HepG2 (cell line): ENCODE measurements at regions not wholly inside any gene's neighbourhood (a gene's known extent, or its start where the extent isn't known, plus 50 kb on each side); places are given as distances from the start of the nearest gene placed in this dataset.

Source experiments
- ATAC-seq: fragments of 200-7000 bp; cut with Tn5 transposase; 3 replicates; pipeline ENCODE4 v1.9.1; 2020; ENCODE audit warnings: mild to moderate bottlenecking, moderate library complexity
- BruUV-seq: library from RNA; stranded (reverse); fragments of 400-500 nt; replicated peaks from 2 replicates; lab custom pipeline; 2021; lab: Mats Ljungman, UMichigan
- CTCF ChIA-PET: fragments of 300-600 bp; formaldehyde crosslinking; extraction: SDS; loops from one replicate; lab custom pipeline; 2021; ENCODE audit warnings: low total read pairs, inconsistent platforms, low intra/inter-chr PET ratio; lab: Yijun Ruan, JAX
- POLR2A ChIA-PET: fragments of 350-600 bp; sonication (Branson Sonifier 250); formaldehyde crosslinking; loops from one replicate; lab custom pipeline; 2020; ENCODE audit warnings: antibody characterized with exemption, inconsistent platforms; lab: Yijun Ruan, JAX
- DNase-seq: peaks from one replicate; pipeline ENCODE4 v3.0.0-alpha.2; 2015; ENCODE audit warnings: low spot score
- FAIRE-seq: peaks from 3 replicates; lab custom pipeline; 2011; peaks lifted over from hg19 to GRCh38; lab: Jason Lieb, UNC
- H2AFZ ChIP-seq: one replicate; pipeline ENCODE4 v1.6.1; 2011; ENCODE audit warnings: low read length, inconsistent platforms
- H3K27ac ChIP-seq: fragments of 300-600 bp; 3 replicates; pipeline ENCODE4 v1.8.0; 2011; ENCODE audit warnings: mixed run types, mild to moderate bottlenecking, mixed read lengths, low read length, inconsistent platforms; ENCODE audit not compliant: insufficient read depth; ENCODE audit errors: extremely low read length
- H3K27me3 ChIP-seq, 2 experiments: fragments of 200-600 bp in 1 of 2; 2 replicates in 1 of 2; 3 replicates in 1 of 2; pipeline versions ENCODE4 v1.6.0 to v1.8.0; 2011; ENCODE audit warnings: low read length in 2 of 2, mild to moderate bottlenecking in 2 of 2, moderate library complexity in 2 of 2, inconsistent platforms in 1 of 2; ENCODE audit not compliant: insufficient read depth in 2 of 2, control insufficient read depth in 1 of 2
- H3K36me3 ChIP-seq, 2 experiments: fragments of 200-600 bp in 1 of 2; replicated peaks in 1 of 2; 2 replicates in 1 of 2; 3 replicates in 1 of 2; pipeline versions ENCODE4 v1.5.1 to v1.8.0; 2011; ENCODE audit warnings: low read length in 2 of 2, inconsistent platforms in 1 of 2; ENCODE audit not compliant: insufficient read depth in 2 of 2, control insufficient read depth in 1 of 2
- H3K4me1 ChIP-seq: 2 replicates; pipeline ENCODE4 v1.5.1; 2012; ENCODE audit warnings: low read length, inconsistent platforms; ENCODE audit not compliant: insufficient read depth
- H3K4me2 ChIP-seq: 2 replicates; pipeline ENCODE4 v1.6.0; 2011; ENCODE audit warnings: low read depth, low read length, inconsistent platforms
- H3K4me3 ChIP-seq, 3 experiments: fragments of 200-600 bp in 1 of 3; sonication (generic), shearing (Covaris generic) in 1 of 3; replicated peaks in 1 of 3; 2 replicates each; pipeline ENCODE4 v1.5.1; 2011 to 2016; ENCODE audit warnings: low read length in 3 of 3, inconsistent platforms in 2 of 3, low read depth in 2 of 3, mild to moderate bottlenecking in 2 of 3, control low read depth in 1 of 3, mixed read lengths in 1 of 3; ENCODE audit not compliant: insufficient read depth in 1 of 3
- H3K79me2 ChIP-seq: one replicate; pipeline ENCODE4 v1.6.1; 2011; ENCODE audit warnings: low read length, inconsistent platforms; ENCODE audit not compliant: insufficient read depth
- H3K9ac ChIP-seq: 2 replicates; pipeline ENCODE4 v1.6.0; 2011; ENCODE audit warnings: mild to moderate bottlenecking, low read depth, low read length, inconsistent platforms; ENCODE audit not compliant: insufficient read depth
- H3K9me3 ChIP-seq: 2 replicates; pipeline ENCODE4 v1.5.1; 2012; ENCODE audit warnings: mild to moderate bottlenecking, low read length
- H4K20me1 ChIP-seq: 2 replicates; pipeline ENCODE4 v1.6.0; 2011; ENCODE audit warnings: inconsistent platforms, mild to moderate bottlenecking, low read length, moderate library complexity; ENCODE audit not compliant: insufficient read depth
- BRCA1 ChIP-seq: sonication (generic); formaldehyde crosslinking; IDR thresholded peaks from 2 replicates; pipeline ENCODE4 v1.4.0; 2020; ENCODE audit warnings: missing genetic modification reagents
- CENPT ChIP-seq: sonication (generic); formaldehyde crosslinking; IDR thresholded peaks from 2 replicates; pipeline ENCODE4 v1.8.0; 2022; ENCODE audit warnings: low read depth, mild to moderate bottlenecking, moderate library complexity, missing genetic modification reagents
- EEA1 ChIP-seq: sonication (generic); formaldehyde crosslinking; IDR thresholded peaks from 2 replicates; pipeline ENCODE4 v1.5.1; 2020; ENCODE audit warnings: mild to moderate bottlenecking, missing genetic modification reagents, borderline replicate concordance
- FOXK1 ChIP-seq: sonication (generic); formaldehyde crosslinking; IDR thresholded peaks from 2 replicates; pipeline ENCODE4 v1.4.0; 2020; ENCODE audit warnings: low read depth, missing genetic modification reagents, borderline replicate concordance
- GTF3A ChIP-seq: sonication (generic); formaldehyde crosslinking; conservative IDR thresholded peaks from 2 replicates; pipeline ENCODE4 v1.4.0; 2020; ENCODE audit warnings: mild to moderate bottlenecking, missing genetic modification reagents
- JUNB ChIP-seq: sonication (generic); formaldehyde crosslinking; IDR thresholded peaks from 2 replicates; pipeline ENCODE4 v1.8.0; 2022; ENCODE audit warnings: missing genetic modification reagents, mild to moderate bottlenecking, borderline replicate concordance
- KDM3A ChIP-seq: IDR thresholded peaks from 2 replicates; pipeline ENCODE4 v1.6.1; 2018; ENCODE audit warnings: low read depth, missing compliant biosample characterization
- KDM6A ChIP-seq: IDR thresholded peaks from 2 replicates; pipeline ENCODE4 v1.6.1; 2016; ENCODE audit warnings: low read depth
- KLF16 ChIP-seq, 2 experiments: sonication (generic) in 1 of 2; formaldehyde crosslinking in 1 of 2; IDR thresholded peaks; 2 replicates each; pipeline versions ENCODE4 v1.6.1 to v1.8.0; 2016 to 2023; ENCODE audit warnings: missing genetic modification reagents in 2 of 2, missing compliant biosample characterization in 1 of 2
- RAD21 ChIP-seq: fragments of 450-650 bp; formaldehyde crosslinking; IDR thresholded peaks from 2 replicates; pipeline ENCODE4 v1.5.0; 2020; ENCODE audit warnings: mild to moderate bottlenecking
- RARA ChIP-seq: IDR thresholded peaks from 2 replicates; pipeline ENCODE4 v1.6.1; 2016; ENCODE audit warnings: missing genetic modification reagents, missing compliant biosample characterization
- SMARCC2 ChIP-seq: fragments of 450-650 bp; IDR thresholded peaks from 2 replicates; pipeline ENCODE4 v1.6.1; 2017; ENCODE audit warnings: antibody characterized with exemption, mild to moderate bottlenecking
- ZNF256 ChIP-seq: sonication (generic); formaldehyde crosslinking; conservative IDR thresholded peaks from 2 replicates; pipeline ENCODE4 v1.4.0; 2020; ENCODE audit warnings: missing genetic modification reagents
- ZNF331 ChIP-seq: sonication (generic); formaldehyde crosslinking; IDR thresholded peaks from 2 replicates; pipeline ENCODE4 v1.4.0; 2020; ENCODE audit warnings: missing genetic modification reagents
- ZNF44 ChIP-seq: sonication (generic); formaldehyde crosslinking; IDR thresholded peaks from 2 replicates; pipeline ENCODE4 v1.5.1; 2020; ENCODE audit warnings: mild to moderate bottlenecking, missing genetic modification reagents
- ZNF543 ChIP-seq: sonication (generic); formaldehyde crosslinking; IDR thresholded peaks from 2 replicates; pipeline ENCODE4 v1.4.0; 2020; ENCODE audit warnings: mild to moderate bottlenecking, missing genetic modification reagents
- ZNF75D ChIP-seq: sonication (generic); formaldehyde crosslinking; IDR thresholded peaks from 2 replicates; pipeline ENCODE4 v1.8.1; 2023; ENCODE audit warnings: missing genetic modification reagents, mild to moderate bottlenecking, borderline replicate concordance
- ZNF788 ChIP-seq: sonication (generic); formaldehyde crosslinking; IDR thresholded peaks from 2 replicates; pipeline ENCODE4 v1.5.0; 2020; ENCODE audit warnings: mild to moderate bottlenecking, missing genetic modification reagents, borderline replicate concordance
- ZSCAN20 ChIP-seq: sonication (generic); formaldehyde crosslinking; IDR thresholded peaks from 2 replicates; pipeline ENCODE4 v1.4.0; 2020; ENCODE audit warnings: missing genetic modification reagents, mild to moderate bottlenecking, borderline replicate concordance
- WGBS: methylation state at CpG from one replicate; pipeline ENCODE4 v1.1.6; 2017; ENCODE audit warnings: low lambda C conversion rate; 5-methylcytosine and 5-hydroxymethylcytosine counted together
- in situ Hi-C: cut with HindIII; loops from 2 replicates; pipeline ENCODE4 v1.10.0; 2017; ENCODE audit warnings: low pct_unique_long_range_greater_than_20kb; ENCODE audit not compliant: extremely low pct_ligation_motif_present
- intact Hi-C: fragments of 100-400 bp; cut with micrococcal nuclease; formaldehyde crosslinking; loops from one replicate; pipeline ENCODE4 v1.10.0; 2022; ENCODE audit not compliant: unreplicated experiment
- TF ChIP-seq, protein P1 (sequence below): sonication (generic); formaldehyde crosslinking; IDR thresholded peaks from 2 replicates; pipeline ENCODE4 v1.9.0; 2021; ENCODE audit warnings: missing genetic modification reagents, borderline replicate concordance
- TF ChIP-seq, protein P2 (sequence below): sonication (generic); formaldehyde crosslinking; IDR thresholded peaks from 2 replicates; pipeline ENCODE4 v1.5.1; 2020; ENCODE audit warnings: mild to moderate bottlenecking, missing genetic modification reagents, borderline replicate concordance
- TF ChIP-seq, protein P3 (sequence below): sonication (generic); formaldehyde crosslinking; IDR thresholded peaks from 2 replicates; pipeline ENCODE4 v1.5.0; 2020; ENCODE audit warnings: missing genetic modification reagents, mild to moderate bottlenecking, borderline replicate concordance

DNA sequence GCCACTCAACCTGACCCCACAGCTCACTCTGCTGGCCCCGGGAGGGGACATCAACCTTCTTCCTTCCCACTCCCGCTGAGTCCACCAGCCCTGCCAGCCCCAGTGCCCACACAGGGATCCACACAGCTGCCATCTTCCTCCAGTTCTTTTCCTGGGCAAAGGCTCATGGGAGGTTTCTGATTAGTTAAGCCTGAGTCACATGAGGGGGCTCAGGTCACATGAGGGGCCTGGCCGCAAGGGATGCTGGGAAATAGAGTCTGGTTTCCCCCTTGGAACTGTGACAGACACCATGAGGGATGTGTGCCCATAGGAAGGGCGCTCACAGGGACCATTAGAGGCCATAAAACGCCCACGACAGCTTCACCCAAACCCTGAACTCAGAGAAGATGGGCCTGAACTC is 228.7 kb upstream of the SFSWAP start:
- H3K4me2 ChIP-seq = no peak overlapping the region

DNA sequence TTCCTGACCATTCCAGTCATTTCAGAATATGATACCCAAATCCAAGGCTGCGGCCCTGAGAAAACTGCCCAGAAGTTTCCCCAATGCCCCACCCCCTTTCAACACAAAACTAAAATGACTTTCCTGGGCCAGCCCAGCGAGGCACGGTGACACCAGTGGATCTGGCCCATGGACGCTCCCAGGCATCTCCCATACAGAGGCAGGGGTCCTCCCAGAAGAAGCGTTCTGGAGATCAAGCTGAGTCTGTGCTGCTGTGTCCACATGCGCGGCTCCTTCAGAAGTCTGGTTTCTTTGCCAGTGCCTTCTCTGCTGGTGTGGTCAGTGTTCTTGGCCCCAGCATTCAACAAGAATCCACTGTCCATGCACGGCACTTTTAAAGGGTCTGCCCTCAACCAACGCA is 228.2 kb upstream of the SFSWAP start:
- no peak for ATAC-seq
- in situ Hi-C loops = no loop called here
- TF ChIP-seq KLF16 (CRISPR knock-in tag; IDR thresholded peaks at IDR 0.05) (no peak), KDM3A (CRISPR knock-in tag) (no peak), KDM6A (CRISPR knock-in tag) (no peak), ZSCAN20 (CRISPR knock-in tag) (no peak), ZNF331 (CRISPR knock-in tag) (no peak), SMARCC2 (no peak), ZNF543 (CRISPR knock-in tag) (no peak), ZNF44 (CRISPR knock-in tag) (no peak)
- TF ChIP-seq, protein P1, sequence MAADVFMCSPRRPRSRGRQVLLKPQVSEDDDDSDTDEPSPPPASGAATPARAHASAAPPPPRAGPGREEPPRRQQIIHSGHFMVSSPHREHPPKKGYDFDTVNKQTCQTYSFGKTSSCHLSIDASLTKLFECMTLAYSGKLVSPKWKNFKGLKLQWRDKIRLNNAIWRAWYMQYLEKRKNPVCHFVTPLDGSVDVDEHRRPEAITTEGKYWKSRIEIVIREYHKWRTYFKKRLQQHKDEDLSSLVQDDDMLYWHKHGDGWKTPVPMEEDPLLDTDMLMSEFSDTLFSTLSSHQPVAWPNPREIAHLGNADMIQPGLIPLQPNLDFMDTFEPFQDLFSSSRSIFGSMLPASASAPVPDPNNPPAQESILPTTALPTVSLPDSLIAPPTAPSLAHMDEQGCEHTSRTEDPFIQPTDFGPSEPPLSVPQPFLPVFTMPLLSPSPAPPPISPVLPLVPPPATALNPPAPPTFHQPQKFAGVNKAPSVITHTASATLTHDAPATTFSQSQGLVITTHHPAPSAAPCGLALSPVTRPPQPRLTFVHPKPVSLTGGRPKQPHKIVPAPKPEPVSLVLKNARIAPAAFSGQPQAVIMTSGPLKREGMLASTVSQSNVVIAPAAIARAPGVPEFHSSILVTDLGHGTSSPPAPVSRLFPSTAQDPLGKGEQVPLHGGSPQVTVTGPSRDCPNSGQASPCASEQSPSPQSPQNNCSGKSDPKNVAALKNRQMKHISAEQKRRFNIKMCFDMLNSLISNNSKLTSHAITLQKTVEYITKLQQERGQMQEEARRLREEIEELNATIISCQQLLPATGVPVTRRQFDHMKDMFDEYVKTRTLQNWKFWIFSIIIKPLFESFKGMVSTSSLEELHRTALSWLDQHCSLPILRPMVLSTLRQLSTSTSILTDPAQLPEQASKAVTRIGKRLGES (CRISPR knock-in tag) = no peak
- TF ChIP-seq, protein P2, sequence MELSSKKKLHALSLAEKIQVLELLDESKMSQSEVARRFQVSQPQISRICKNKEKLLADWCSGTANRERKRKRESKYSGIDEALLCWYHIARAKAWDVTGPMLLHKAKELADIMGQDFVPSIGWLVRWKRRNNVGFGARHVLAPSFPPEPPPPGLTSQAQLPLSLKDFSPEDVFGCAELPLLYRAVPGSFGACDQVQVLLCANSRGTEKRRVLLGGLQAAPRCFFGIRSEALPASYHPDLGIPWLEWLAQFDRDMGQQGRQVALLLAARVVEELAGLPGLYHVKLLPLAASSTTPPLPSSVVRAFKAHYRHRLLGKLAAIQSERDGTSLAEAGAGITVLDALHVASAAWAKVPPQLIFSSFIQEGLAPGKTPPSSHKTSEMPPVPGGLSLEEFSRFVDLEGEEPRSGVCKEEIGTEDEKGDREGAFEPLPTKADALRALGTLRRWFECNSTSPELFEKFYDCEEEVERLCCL = no peak

More for the DNA sequence above, 228.7 kb upstream of the SFSWAP start:
- no peaks in the 10 kb centered on the region for H3K79me2 ChIP-seq
- H2AFZ ChIP-seq = no peak overlapping the region
- H3K27me3 ChIP-seq = peaks cover 0 to 27% of the 10 kb centered on the region in 2 experiments; a peak in 2 of 5 replicates
- no peaks in the 10 kb centered on the region for H3K36me3 ChIP-seq
- H3K9me3 ChIP-seq = peaks cover 5% of the 10 kb centered on the region; the same call in 1 of the 2 replicates
- H3K4me3 ChIP-seq = no peak overlapping the region
- FAIRE-seq = no peak
- no peak for ATAC-seq
- CTCF ChIA-PET = no interaction called here
- in situ Hi-C loops (no loop called here), intact Hi-C loops (no loop called here)
- H3K27ac ChIP-seq = no peak overlapping the region
- no peaks in the 10 kb centered on the region for H3K4me1 ChIP-seq
- no peaks in the 10 kb centered on the region for H4K20me1 ChIP-seq
- TF ChIP-seq BRCA1 = no peak
- no peak for TF ChIP-seq ZNF75D (CRISPR knock-in tag)
- no peak for TF ChIP-seq RAD21
- TF ChIP-seq GTF3A (CRISPR knock-in tag) = no peak
- TF ChIP-seq, protein P3, sequence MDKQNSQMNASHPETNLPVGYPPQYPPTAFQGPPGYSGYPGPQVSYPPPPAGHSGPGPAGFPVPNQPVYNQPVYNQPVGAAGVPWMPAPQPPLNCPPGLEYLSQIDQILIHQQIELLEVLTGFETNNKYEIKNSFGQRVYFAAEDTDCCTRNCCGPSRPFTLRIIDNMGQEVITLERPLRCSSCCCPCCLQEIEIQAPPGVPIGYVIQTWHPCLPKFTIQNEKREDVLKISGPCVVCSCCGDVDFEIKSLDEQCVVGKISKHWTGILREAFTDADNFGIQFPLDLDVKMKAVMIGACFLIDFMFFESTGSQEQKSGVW (CRISPR knock-in tag) = no peak
- TF ChIP-seq SMARCC2 = no peak
- TF ChIP-seq EEA1 (CRISPR knock-in tag) = no peak
- TF ChIP-seq FOXK1 (CRISPR knock-in tag) = no peak
- no peak for TF ChIP-seq CENPT (CRISPR knock-in tag)
- TF ChIP-seq JUNB (CRISPR knock-in tag) = no peak
- TF ChIP-seq ZNF788 (CRISPR knock-in tag) = no peak
- TF ChIP-seq RARA (CRISPR knock-in tag) = no peak
- TF ChIP-seq ZNF256 = no peak
- TF ChIP-seq, all 625 proteins: peak for 0
- 7% methylated on average over 3 of the region's 6 CpGs for WGBS
- H3K9ac ChIP-seq = no peak overlapping the region
- BruUV-seq = no TSS peak
- DNase-seq = no peak
- POLR2A ChIA-PET = no interaction called here

More for the DNA sequence above, 228.2 kb upstream of the SFSWAP start:
- H3K9me3 ChIP-seq = peaks cover 1% of the 10 kb centered on the region; the same call in 1 of the 2 replicates
- no peak overlapping the region for H3K4me3 ChIP-seq
- H3K9ac ChIP-seq = no peak overlapping the region
- H3K27ac ChIP-seq = no peak overlapping the region
- FAIRE-seq = no peak
- CTCF ChIA-PET = no interaction called here
- no TSS peak for BruUV-seq
- H4K20me1 ChIP-seq = no peaks in the 10 kb centered on the region
- no peaks in the 10 kb centered on the region for H3K79me2 ChIP-seq
- no peaks in the 10 kb centered on the region for H3K4me1 ChIP-seq
- H2AFZ ChIP-seq = no peak overlapping the region
- no peak for DNase-seq
- intact Hi-C loops = no loop called here
- peaks cover 0 to 30% of the 10 kb centered on the region in 2 experiments; a peak in 2 of 5 replicates for H3K27me3 ChIP-seq
- POLR2A ChIA-PET = no interaction called here
- no peaks in the 10 kb centered on the region for H3K36me3 ChIP-seq
- H3K4me2 ChIP-seq = no peak overlapping the region
- WGBS = 18% methylated on average over 5 of the region's 9 CpGs
